CD4-positive, alpha-beta T cell (primary cell): ENCODE measurements at regions not wholly inside any gene's neighbourhood (a gene's known extent, or its start where the extent isn't known, plus 50 kb on each side); places are given as distances from the start of the nearest gene placed in this dataset.

Experiments used
- ATAC-seq: fragments of 200-7000 bp; cut with Tn5 transposase; one replicate; pipeline ENCODE4 v1.10.0; 2022; ENCODE audit warnings: mild to moderate bottlenecking; ENCODE audit not compliant: poor library complexity
- CTCF ChIA-PET: fragments of 350-600 bp; sonication (Branson Sonifier 250); formaldehyde crosslinking; loops from one replicate; lab custom pipeline; 2021; ENCODE audit warnings: antibody characterized with exemption, inconsistent platforms; lab: Charles Lee
- POLR2A ChIA-PET: fragments of 350-600 bp; sonication (Branson Sonifier 250); formaldehyde crosslinking; loops from one replicate; lab custom pipeline; 2021; ENCODE audit warnings: antibody characterized with exemption, inconsistent platforms; lab: Charles Lee
- DNase-seq, 14 experiments: peaks; one replicate each; pipeline ENCODE4 v3.0.0-alpha.2; 2013 to 2020; ENCODE audit warnings: mixed read lengths in 2 of 14
- H3K27ac ChIP-seq, 2 donors: one replicate each; pipeline versions ENCODE4 v1.5.1 to v1.7.0; 2013; ENCODE audit warnings: low read length in 2 of 2, low read depth in 1 of 2, mild to moderate bottlenecking in 1 of 2
- H3K27me3 ChIP-seq, 2 experiments: 1 replicate in 1 of 2; 2 replicates in 1 of 2; pipeline versions ENCODE4 v1.6.1 to v1.7.0; 2013; ENCODE audit warnings: low read length in 2 of 2, control low read depth in 1 of 2, mild to moderate bottlenecking in 1 of 2, moderate library complexity in 1 of 2; ENCODE audit not compliant: insufficient read depth in 2 of 2, control insufficient read depth in 1 of 2
- H3K36me3 ChIP-seq: one replicate; pipeline ENCODE4 v1.6.1; 2013; ENCODE audit warnings: low read length, control low read depth; ENCODE audit not compliant: insufficient read depth
- H3K4me1 ChIP-seq: one replicate; pipeline ENCODE4 v1.6.1; 2013; ENCODE audit warnings: low read length, control low read depth; ENCODE audit not compliant: insufficient read depth
- H3K4me3 ChIP-seq: one replicate; pipeline ENCODE4 v1.5.1; 2013; ENCODE audit warnings: mild to moderate bottlenecking, low read length, moderate library complexity
- H3K9me3 ChIP-seq, 2 experiments: 1 replicate in 1 of 2; 2 replicates in 1 of 2; pipeline versions ENCODE4 v1.6.1 to v1.7.0; 2013; ENCODE audit warnings: low read length in 2 of 2, mild to moderate bottlenecking in 2 of 2, control low read depth in 1 of 2, moderate library complexity in 1 of 2; ENCODE audit not compliant: control insufficient read depth in 1 of 2, insufficient read depth in 1 of 2
- H3K27ac Mint-ChIP-seq: one replicate; pipeline ENCODE4 v1.8.0; 2020; ENCODE audit warnings: mixed read lengths
- H3K27me3 Mint-ChIP-seq: one replicate; pipeline ENCODE4 v1.8.0; 2021; ENCODE audit warnings: mixed read lengths
- H3K36me3 Mint-ChIP-seq: one replicate; pipeline ENCODE4 v1.8.0; 2021; ENCODE audit warnings: low read depth, mixed read lengths
- H3K4me1 Mint-ChIP-seq: one replicate; pipeline ENCODE4 v1.8.0; 2021; ENCODE audit warnings: low read depth, mixed read lengths
- H3K4me3 Mint-ChIP-seq: one replicate; pipeline ENCODE4 v1.8.0; 2020; ENCODE audit warnings: mild to moderate bottlenecking, mixed read lengths
- H3K9me3 Mint-ChIP-seq: one replicate; pipeline ENCODE4 v1.8.0; 2020; ENCODE audit warnings: mixed read lengths
- intact Hi-C, 2 experiments: fragments of 100-400 bp; cut with DNase I in 1 of 2; cut with micrococcal nuclease in 1 of 2; formaldehyde crosslinking; loops; one replicate each; pipeline versions ENCODE4 v1.15.1 to v1.9.0; 2023 to 2025; cut with DNase I, micrococcal nuclease
- TF ChIP-seq, protein P1 (sequence below): fragments of 200-600 bp; IDR thresholded peaks from one replicate; pipeline ENCODE4 v1.8.0; 2022; ENCODE audit warnings: antibody characterized with exemption, mild to moderate bottlenecking

DNA sequence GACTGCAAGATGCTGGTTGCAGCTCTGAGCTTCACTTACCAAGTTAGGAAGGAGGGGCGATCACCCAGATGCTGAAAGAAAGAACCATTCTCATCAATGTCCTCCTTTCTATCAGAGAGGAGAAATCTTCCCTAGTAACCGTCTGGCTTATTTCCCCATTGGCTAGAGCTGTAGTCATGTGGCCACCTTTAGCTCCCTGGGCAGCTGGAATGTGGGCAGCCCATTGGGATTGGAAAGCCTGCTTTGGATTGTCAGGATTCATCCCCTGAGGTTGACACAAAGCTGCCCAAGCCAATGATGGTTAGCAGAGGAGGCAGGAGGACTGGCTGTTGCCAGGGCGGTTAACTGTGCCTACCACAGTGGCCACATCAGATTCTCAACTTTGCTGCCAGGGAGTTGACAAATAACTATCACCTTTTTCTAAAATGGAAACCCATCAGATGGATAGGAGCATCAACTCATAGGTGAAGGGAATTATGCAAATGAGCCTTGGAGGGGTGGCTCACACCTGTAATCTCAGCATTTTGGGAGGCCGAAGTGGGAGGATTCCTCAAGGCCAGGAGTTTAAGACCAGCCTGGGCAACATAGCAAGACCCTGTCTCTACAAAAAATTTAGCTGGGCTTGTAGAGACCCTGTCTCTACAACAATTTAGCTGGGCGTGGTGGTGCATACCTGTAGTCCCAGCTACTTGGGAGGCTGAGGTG lies 206.4 kb upstream of the GALNT17 start:
- H3K27me3 Mint-ChIP-seq, result no peaks in the 10 kb centered on the region
- H3K9me3 Mint-ChIP-seq, result peaks cover 10% of the 10 kb centered on the region
- no peak overlapping the region for H3K27ac ChIP-seq
- ATAC-seq (no peak), DNase-seq (no peak)
- ChIA-PET POLR2A (no interaction called here), CTCF (no interaction called here)
- no peaks in the 10 kb centered on the region for H3K4me1 ChIP-seq
- no peaks in the 10 kb centered on the region for H3K36me3 Mint-ChIP-seq
- H3K27me3 ChIP-seq, result no peaks in the 10 kb centered on the region
- peaks cover 0 to 18% of the 10 kb centered on the region in 2 experiments for H3K9me3 ChIP-seq
- intact Hi-C loops, result no loop called here
- TF ChIP-seq, protein P1, sequence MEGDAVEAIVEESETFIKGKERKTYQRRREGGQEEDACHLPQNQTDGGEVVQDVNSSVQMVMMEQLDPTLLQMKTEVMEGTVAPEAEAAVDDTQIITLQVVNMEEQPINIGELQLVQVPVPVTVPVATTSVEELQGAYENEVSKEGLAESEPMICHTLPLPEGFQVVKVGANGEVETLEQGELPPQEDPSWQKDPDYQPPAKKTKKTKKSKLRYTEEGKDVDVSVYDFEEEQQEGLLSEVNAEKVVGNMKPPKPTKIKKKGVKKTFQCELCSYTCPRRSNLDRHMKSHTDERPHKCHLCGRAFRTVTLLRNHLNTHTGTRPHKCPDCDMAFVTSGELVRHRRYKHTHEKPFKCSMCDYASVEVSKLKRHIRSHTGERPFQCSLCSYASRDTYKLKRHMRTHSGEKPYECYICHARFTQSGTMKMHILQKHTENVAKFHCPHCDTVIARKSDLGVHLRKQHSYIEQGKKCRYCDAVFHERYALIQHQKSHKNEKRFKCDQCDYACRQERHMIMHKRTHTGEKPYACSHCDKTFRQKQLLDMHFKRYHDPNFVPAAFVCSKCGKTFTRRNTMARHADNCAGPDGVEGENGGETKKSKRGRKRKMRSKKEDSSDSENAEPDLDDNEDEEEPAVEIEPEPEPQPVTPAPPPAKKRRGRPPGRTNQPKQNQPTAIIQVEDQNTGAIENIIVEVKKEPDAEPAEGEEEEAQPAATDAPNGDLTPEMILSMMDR, result no peak
- no peaks in the 10 kb centered on the region for H3K36me3 ChIP-seq
- H3K4me3 ChIP-seq, result no peak overlapping the region
- no peaks in the 10 kb centered on the region for H3K4me1 Mint-ChIP-seq
- no peak overlapping the region for H3K27ac Mint-ChIP-seq
- H3K4me3 Mint-ChIP-seq, result no peak overlapping the region

DNA sequence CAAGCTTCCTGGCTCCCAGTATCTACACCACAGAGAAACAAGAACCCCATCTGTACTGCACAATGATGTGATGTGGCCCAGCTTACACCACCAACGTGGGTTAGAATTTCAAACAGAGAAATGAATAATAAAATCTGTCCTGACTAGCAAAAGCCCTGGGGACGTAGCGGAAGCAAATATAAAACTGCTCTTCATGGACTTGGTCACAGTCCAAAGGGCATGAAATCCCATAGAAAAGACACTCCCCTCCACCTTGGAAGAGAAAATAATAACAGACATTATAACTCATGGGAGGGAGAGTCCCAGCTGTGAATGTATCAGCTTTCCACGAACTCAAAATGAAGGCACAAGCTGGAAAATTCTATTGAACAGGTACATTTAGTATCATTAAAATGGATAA lies 205.3 kb upstream of the GALNT17 start:
- Mint-ChIP-seq H3K27ac (no peak overlapping the region), H3K4me1 (no peaks in the 10 kb centered on the region), H3K4me3 (no peak overlapping the region), H3K9me3 (peaks cover 15% of the 10 kb centered on the region), H3K36me3 (no peaks in the 10 kb centered on the region), H3K27me3 (no peaks in the 10 kb centered on the region)
- ChIA-PET CTCF (no interaction called here), POLR2A (no interaction called here)
- Histone ChIP-seq H3K27ac (no peak overlapping the region), H3K4me3 (no peak overlapping the region), H3K27me3 (no peaks in the 10 kb centered on the region), H3K36me3 (no peaks in the 10 kb centered on the region), H3K4me1 (no peaks in the 10 kb centered on the region), H3K9me3 (peaks cover 0 to 18% of the 10 kb centered on the region in 2 experiments)
- intact Hi-C loops, result no loop called here
- TF ChIP-seq, protein P1, result no peak
- no peak for DNase-seq
- ATAC-seq, result no peak

DNA sequence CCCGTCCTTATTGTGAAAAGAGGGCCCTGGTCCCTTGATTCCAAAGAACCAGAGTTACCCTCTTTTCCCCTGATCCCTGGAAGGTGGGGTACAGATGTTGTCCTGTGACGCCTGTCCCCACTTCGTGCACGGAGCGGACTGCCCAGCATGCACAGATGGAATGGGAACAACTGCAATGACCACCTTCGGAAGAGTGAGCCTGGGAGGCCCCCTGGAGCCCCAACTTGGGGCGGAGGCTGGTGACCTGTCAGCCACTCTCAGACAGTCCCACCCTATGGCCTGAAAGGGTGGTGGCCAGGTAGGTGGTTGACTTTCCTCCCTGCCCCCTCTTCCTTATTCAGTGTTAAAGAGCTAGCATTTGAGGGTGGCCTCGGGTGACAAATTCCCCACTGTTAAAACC lies 196.6 kb upstream of the GALNT17 start:
- Mint-ChIP-seq H3K9me3 (peaks cover 10% of the 10 kb centered on the region), H3K4me3 (no peak overlapping the region), H3K4me1 (no peaks in the 10 kb centered on the region), H3K36me3 (no peaks in the 10 kb centered on the region), H3K27ac (no peak overlapping the region), H3K27me3 (no peaks in the 10 kb centered on the region)
- ATAC-seq (no peak), DNase-seq (no peak)
- POLR2A ChIA-PET, result no interaction called here
- Histone ChIP-seq H3K36me3 (no peaks in the 10 kb centered on the region), H3K9me3 (peaks cover 0 to 19% of the 10 kb centered on the region in 2 experiments), H3K27ac (no peak overlapping the region), H3K4me3 (no peak overlapping the region), H3K27me3 (peaks cover 0 to 2% of the 10 kb centered on the region in 2 experiments), H3K4me1 (no peaks in the 10 kb centered on the region)
- CTCF ChIA-PET, result no interaction called here
- TF ChIP-seq, protein P1, result no peak
- intact Hi-C loops, result no loop called here
